PC-9 (cell line): ENCODE measurements at regions not wholly inside any gene's neighbourhood (a gene's known extent, or its start where the extent isn't known, plus 50 kb on each side); places are given as distances from the start of the nearest gene placed in this dataset.

Experiments used
- BruUV-seq: library from RNA; stranded (reverse); fragments of 400-500 nt; replicated peaks from 2 replicates; lab custom pipeline; 2021; lab: Mats Ljungman, UMichigan
- CTCF ChIA-PET: fragments of 300-600 bp; sonication (Branson Sonifier 250); formaldehyde crosslinking; loops from one replicate; lab custom pipeline; 2022; ENCODE audit warnings: antibody characterized with exemption; lab: Charles Lee
- POLR2A ChIA-PET: fragments of 300-600 bp; sonication (Branson Sonifier 250); formaldehyde crosslinking; loops from one replicate; lab custom pipeline; 2022; ENCODE audit warnings: antibody characterized with exemption; ENCODE audit not compliant: unreplicated experiment; lab: Charles Lee
- DNase-seq, 2 experiments: peaks; one replicate each; pipeline versions ENCODE4 v3.0.0 to v3.0.0-alpha.2; 2015 to 2022; ENCODE audit warnings: mixed read lengths in 1 of 2
- H2AFZ ChIP-seq: fragments of 200-600 bp; sonication (generic); 2 replicates; pipeline ENCODE4 v1.8.1; 2017; ENCODE audit warnings: antibody characterized with exemption
- H3F3A ChIP-seq: fragments of 200-600 bp; sonication (generic); 2 replicates; pipeline ENCODE4 v1.8.1; 2017; ENCODE audit warnings: antibody characterized with exemption, mild to moderate bottlenecking, low read depth; ENCODE audit not compliant: insufficient read depth
- H3K27ac ChIP-seq: fragments of 200-600 bp; sonication (generic); 2 replicates; pipeline ENCODE4 v1.6.1; 2016; ENCODE audit warnings: mixed run types
- H3K27me3 ChIP-seq: fragments of 200-600 bp; sonication (generic); 2 replicates; pipeline ENCODE4 v1.6.1; 2016; ENCODE audit warnings: low read depth, mixed run types; ENCODE audit not compliant: insufficient read depth
- H3K36me3 ChIP-seq: fragments of 200-600 bp; sonication (generic); 2 replicates; pipeline ENCODE4 v1.6.1; 2016; ENCODE audit warnings: low read depth, mixed run types
- H3K4me1 ChIP-seq: fragments of 200-600 bp; sonication (generic); replicated peaks from 2 replicates; pipeline ENCODE4 v1.6.1; 2016; ENCODE audit warnings: mixed run types; ENCODE audit not compliant: insufficient read depth
- H3K4me2 ChIP-seq: fragments of 200-600 bp; sonication (generic); 2 replicates; pipeline ENCODE4 v1.6.1; 2017; ENCODE audit warnings: mixed run types
- H3K4me3 ChIP-seq: fragments of 200-600 bp; sonication (generic); 2 replicates; pipeline ENCODE4 v1.6.1; 2016; ENCODE audit warnings: mixed run types
- H3K79me2 ChIP-seq: fragments of 200-600 bp; sonication (generic); 2 replicates; pipeline ENCODE4 v1.6.1; 2017; ENCODE audit warnings: low read depth, mixed run types
- H3K9me2 ChIP-seq: fragments of 200-600 bp; sonication (generic); 2 replicates; pipeline ENCODE4 v1.8.1; 2017; ENCODE audit warnings: mild to moderate bottlenecking; ENCODE audit not compliant: insufficient read depth
- H3K9me3 ChIP-seq: fragments of 200-600 bp; sonication (generic); 2 replicates; pipeline ENCODE4 v1.8.1; 2016; ENCODE audit warnings: low read depth; ENCODE audit not compliant: insufficient read depth
- H4K20me1 ChIP-seq: fragments of 200-600 bp; sonication (generic); 2 replicates; pipeline ENCODE4 v1.8.1; 2017; ENCODE audit not compliant: insufficient read depth
- CTCF ChIP-seq: fragments of 200-600 bp; sonication (generic); conservative IDR thresholded peaks from 2 replicates; pipeline ENCODE4 v1.6.1; 2017; ENCODE audit warnings: mixed run types, antibody characterized with exemption, mild to moderate bottlenecking, moderate library complexity
- EZH2 ChIP-seq: fragments of 200-600 bp; sonication (generic); IDR thresholded peaks from 2 replicates; pipeline ENCODE4 v1.8.0; 2017; ENCODE audit warnings: antibody characterized with exemption, low read depth
- intact Hi-C: fragments of 100-400 bp; cut with micrococcal nuclease; formaldehyde crosslinking; loops from one replicate; pipeline ENCODE4 v1.10.0; 2022; ENCODE audit not compliant: unreplicated experiment

GRCh38 chr9:119526698-119527097 lies 157.5 kb upstream of the BRINP1 start:
- Histone ChIP-seq H3K27ac (no peak overlapping the region), H3K79me2 (no peaks in the 10 kb centered on the region), H3K27me3 (0 out of 2 replicates have a peak, but pooled peaks cover 4% of the 10 kb centered on the region), H3K36me3 (no peaks in the 10 kb centered on the region), H3K9me3 (no peaks in the 10 kb centered on the region), H3K4me3 (no peak overlapping the region), H2AFZ (no peak overlapping the region), H3F3A (no peaks in the 10 kb centered on the region), H3K9me2 (no peaks in the 10 kb centered on the region), H3K4me2 (no peak overlapping the region), H4K20me1 (no peaks in the 10 kb centered on the region), H3K4me1 (no peaks in the 10 kb centered on the region)
- POLR2A ChIA-PET = no interaction called here
- no TSS peak for BruUV-seq
- TF ChIP-seq CTCF (no peak), EZH2 (no peak)
- DNase-seq = no peak
- CTCF ChIA-PET = no interaction called here
- intact Hi-C loops = no loop called here

GRCh38 chr9:119523508-119523907 lies 154.3 kb upstream of the BRINP1 start:
- TF ChIP-seq CTCF (no peak), EZH2 (no peak)
- POLR2A ChIA-PET = no interaction called here

GRCh38 chr9:119522381-119522780 lies 153.1 kb upstream of the BRINP1 start:
- TF ChIP-seq CTCF (no peak), EZH2 (no peak)
- no peak overlapping the region for H3K27ac ChIP-seq
- BruUV-seq = no TSS peak
- no peaks in the 10 kb centered on the region for H3K9me3 ChIP-seq
- 0 out of 2 replicates have a peak, but pooled peaks cover 1% of the 10 kb centered on the region for H3K27me3 ChIP-seq
- no peaks in the 10 kb centered on the region for H4K20me1 ChIP-seq
- H3K4me3 ChIP-seq = no peak overlapping the region
- H3K9me2 ChIP-seq = no peaks in the 10 kb centered on the region
- no peaks in the 10 kb centered on the region for H3K36me3 ChIP-seq
- DNase-seq = no peak
- intact Hi-C loops = no loop called here
- no peak overlapping the region for H2AFZ ChIP-seq
- H3K4me2 ChIP-seq = no peak overlapping the region
- POLR2A ChIA-PET = no interaction called here
- H3K4me1 ChIP-seq = no peaks in the 10 kb centered on the region
- H3K79me2 ChIP-seq = no peaks in the 10 kb centered on the region
- no peaks in the 10 kb centered on the region for H3F3A ChIP-seq
- CTCF ChIA-PET = no interaction called here

More at GRCh38 chr9:119523508-119523907, 154.3 kb upstream of the BRINP1 start:
- no peaks in the 10 kb centered on the region for H3K9me2 ChIP-seq
- intact Hi-C loops = no loop called here
- H3K4me3 ChIP-seq = no peak overlapping the region
- H3K27ac ChIP-seq = no peak overlapping the region
- no peaks in the 10 kb centered on the region for H3K4me1 ChIP-seq
- 0 out of 2 replicates have a peak, but pooled peaks cover 4% of the 10 kb centered on the region for H3K27me3 ChIP-seq
- no TSS peak for BruUV-seq
- no peaks in the 10 kb centered on the region for H3K36me3 ChIP-seq
- H3K4me2 ChIP-seq = no peak overlapping the region
- DNase-seq = no peak
- no peaks in the 10 kb centered on the region for H4K20me1 ChIP-seq
- CTCF ChIA-PET = no interaction called here
- H3K9me3 ChIP-seq = no peaks in the 10 kb centered on the region
- H3K79me2 ChIP-seq = no peaks in the 10 kb centered on the region
- no peaks in the 10 kb centered on the region for H3F3A ChIP-seq
- H2AFZ ChIP-seq = no peak overlapping the region
